Renal cortical epithelial cell (primary cell): ENCODE measurements at regions not wholly inside any gene's neighbourhood (a gene's known extent, or its start where the extent isn't known, plus 50 kb on each side); places are given as distances from the start of the nearest gene placed in this dataset.
A peak's percentile ranks its signal among the peaks of the same experiment; 100 is the strongest.

Experiments used
- DNase-seq: peaks from one replicate; pipeline ENCODE4 v3.0.0-alpha.2; 2011; ENCODE audit warnings: low read depth

DNA sequence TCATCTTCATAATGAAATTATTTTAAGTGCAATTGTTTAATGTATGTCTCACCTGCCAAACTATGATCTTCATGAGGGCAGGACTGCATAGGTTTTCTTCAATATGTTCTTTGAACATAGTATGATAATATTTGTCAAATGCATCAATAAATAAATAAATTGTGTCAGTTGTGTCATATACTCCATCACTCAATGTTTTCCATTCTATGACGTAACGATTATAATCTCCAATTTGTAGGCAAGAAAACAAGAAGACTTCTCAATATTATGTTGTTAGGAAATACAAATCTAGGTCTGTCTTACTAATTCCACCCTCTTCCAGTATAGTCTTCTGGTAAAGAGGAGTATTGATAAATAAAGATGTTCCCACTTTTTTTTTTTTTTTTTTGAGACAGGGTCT is 858.1 kb downstream of the MAFB start:
- DNase-seq: no peak

DNA sequence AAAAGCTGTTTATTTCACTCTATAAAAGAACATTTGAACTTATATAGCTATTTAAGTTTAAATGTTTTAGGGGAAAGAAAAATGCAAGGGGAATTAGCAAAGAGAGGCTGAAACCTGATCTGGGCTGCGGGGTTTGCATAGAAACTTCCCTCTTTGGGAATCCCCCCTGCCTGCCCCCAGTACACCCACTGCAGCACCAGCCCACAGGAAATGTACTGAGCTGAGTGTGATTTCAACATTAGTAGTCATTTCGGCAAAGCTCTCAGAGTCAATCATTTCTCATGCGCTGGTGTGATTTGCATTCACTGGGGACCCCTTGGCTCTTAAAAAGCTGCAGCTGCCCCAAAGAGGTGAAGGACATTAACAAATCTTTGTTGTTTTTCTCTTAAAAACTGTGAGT is 859.4 kb downstream of the MAFB start:
- DNase-seq: no peak

DNA sequence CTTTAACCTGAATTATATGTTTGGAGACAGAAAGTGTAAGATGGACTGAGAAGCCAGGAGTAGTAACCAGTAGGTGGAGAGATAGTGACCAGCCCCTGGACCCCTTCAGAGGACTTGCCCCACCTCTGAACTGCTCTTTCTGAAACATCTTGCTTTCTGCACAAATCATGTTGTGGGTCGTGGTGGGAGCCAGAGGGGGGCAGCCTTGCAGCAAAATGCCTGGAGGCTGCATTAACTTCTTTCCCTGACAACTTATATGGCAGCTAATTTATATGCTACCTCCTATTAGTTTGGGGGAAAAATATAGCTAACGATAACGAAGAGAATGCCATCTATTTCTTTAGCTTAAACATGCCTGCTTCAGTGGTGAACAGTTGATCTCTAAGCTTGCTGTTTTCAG is 859.8 kb downstream of the MAFB start:
- no peak for DNase-seq

DNA sequence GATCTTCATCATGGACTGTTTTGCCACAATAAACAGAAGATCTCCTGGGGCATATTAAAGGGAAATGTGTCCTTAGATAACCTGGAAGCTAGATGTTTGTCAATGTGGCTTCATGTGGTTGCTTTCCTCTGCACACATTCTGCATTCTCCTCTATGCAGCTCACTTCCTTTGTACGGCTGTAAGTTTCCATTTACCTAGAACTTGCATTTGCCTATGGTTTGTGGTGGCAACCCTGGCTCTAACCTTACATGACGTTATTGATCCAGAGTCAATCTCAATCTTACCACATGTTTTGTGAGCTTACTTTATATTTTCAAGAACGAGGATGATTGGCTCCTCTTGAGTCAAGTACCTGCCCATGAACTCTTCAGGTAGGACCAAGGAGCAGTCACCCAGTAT is 863.1 kb downstream of the MAFB start:
- DNase-seq: no peak

DNA sequence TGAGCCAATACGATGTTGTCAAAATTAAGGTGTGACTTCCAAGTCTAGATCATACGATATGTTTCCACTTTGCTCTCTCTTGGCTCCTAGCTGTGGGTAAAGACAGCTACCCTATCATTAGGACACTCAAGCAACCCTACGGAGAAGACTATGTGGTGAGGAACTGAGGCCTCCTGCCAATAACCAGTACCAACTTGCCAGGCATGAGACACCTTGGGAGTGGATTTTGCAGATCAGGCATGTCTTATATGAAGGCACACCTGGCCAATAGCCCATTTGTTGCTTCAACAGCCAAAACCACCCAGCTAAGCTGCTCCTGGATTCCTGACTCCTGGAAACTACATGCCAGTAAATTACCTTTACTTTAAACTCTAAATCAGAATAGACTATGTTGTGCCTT is 863.4 kb downstream of the DHX35 start:
- DNase-seq: no peak

DNA sequence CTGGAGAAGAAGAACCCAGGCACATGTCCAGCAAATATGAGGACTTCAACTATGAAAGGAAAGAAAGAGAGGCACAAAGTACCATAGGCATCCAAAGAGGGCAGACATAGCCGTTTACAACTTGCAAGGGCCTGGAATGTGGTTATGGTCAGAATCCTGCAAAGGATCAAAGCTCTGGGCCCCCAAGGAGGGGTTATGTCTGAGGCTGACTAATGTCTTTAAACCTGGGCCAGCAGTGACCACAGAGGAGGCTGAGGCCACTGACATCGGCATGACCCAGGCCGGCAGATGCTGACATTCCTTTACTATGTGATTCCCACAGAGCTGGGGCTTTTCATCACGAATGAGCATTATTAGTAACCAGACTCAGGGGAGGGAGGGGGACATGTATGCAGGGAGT is 861.1 kb downstream of the DHX35 start:
- DNase-seq: peak; percentile 41

DNA sequence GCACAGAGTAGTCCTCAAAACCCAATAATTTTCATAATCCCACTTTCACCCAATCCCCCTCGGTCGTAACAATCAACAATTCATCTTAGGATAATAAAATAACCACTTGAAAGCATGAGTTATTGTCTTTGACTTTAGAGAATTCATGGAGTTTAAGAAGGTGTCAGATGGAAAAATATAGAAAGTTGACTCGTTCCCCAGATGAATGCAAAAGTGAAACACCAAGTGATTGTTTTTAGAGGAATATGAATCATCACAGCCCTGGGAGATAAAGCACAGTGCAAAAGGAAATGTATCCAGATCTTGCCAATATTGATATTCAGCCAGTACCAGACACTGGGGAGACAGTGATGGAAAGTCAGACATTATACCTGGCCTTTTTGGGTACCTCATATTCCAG is 860.5 kb downstream of the DHX35 start:
- DNase-seq: no peak

DNA sequence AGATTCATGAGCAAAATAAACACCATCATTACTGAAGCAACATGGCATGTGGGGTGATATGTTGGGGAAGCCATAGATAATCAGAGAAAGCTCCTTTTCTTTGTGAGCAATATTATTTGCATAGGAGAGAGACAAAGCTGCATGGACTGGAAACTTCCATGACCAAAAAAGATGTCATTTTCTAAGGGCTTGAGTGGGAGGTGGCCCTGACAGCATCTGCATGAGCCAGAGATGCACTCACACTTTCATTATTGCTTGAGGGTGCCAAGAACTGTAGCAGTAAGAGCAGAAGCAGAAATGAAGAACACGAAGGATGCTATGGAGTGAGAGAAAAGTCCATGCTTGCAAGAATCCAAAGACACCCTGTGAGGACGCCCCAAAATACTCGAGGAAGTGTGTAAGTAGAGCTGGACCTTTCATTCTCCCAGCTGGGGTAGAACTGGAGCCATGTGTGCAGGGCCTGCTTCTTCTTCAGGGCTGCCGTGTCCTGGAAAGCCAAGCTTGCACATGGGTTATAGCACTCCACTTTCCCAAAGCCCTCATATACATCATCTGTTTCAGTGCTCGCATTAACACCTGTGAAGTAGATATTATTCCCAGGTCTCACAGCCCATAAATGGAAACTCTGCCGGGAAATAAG is 851.2 kb downstream of the DHX35 start:
- no peak for DNase-seq

DNA sequence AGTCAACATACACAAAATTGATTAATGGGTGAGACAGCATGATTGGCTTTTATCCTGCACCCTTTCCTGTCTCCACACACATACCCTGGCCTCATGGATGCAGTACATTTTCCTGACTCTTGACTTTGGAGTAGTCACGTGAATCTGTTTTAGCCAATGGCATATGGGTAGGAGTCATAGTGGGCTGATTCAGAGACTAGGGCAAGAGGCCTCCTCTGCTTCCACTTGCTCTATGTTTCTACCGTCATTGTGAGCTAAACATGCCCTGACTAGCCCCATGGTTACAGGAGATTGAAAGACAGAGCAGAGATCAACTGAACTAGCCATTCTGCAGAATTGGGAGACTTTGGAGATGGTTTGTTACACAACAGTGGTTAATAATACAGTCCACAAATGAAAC is 850.0 kb downstream of the DHX35 start:
- no peak for DNase-seq

DNA sequence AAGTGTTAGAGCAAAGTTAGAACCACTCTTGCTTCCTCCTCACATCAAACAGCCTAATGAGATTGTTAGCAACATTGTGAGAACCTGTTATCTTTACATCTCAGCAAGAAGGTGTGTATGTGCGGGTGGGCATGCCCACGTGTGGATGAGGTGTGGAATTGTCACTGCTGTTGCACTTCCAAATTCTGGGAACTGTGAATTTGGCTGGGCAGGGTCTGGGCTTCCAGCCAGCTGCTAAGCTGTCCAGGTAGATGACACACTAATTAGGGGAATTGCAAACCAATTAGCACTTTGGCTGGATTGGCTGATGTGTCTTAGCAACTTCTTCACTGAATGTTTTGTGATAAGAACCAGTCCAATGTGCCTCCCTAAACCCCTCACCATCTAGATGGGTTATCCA is 848.2 kb downstream of the DHX35 start:
- DNase-seq: no peak

DNA sequence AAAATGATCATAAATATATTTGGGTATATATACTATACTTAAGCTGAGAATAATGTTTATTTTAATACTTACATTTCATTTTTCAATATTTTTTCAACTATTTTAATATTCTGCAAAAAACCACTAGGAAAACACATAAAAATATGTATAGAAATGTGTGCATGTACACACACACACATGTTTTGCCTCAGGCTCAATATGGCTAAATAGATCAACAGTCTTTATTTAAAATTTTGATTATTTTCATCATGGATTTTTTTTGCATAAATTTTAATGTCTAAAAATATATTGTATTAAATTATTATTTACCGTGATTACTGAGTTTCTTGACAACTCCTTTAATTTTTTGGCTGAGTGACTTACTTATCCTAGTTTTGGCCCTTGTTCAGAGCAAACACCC is 846.5 kb downstream of the DHX35 start:
- DNase-seq: no peak

DNA sequence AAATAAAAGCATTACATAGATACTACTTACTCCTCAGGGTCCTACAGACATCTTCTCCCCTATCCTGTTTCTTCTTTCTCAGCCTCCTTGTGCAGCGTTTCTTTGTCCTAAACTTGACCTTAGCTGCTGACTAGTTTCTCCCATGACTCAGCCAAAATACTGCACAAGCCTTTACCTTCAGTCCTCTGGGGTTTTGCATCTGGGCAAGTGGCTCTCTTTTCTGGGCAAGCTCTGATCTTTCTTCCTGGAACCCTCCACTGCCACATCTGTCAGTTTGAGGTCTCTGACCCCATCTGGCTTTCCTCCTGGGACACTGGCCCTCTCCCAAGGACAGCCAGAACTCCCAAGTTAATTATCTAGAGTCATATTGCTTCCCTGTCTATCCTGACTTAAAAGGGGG is 838.4 kb downstream of the DHX35 start:
- peak; percentile 31 for DNase-seq

DNA sequence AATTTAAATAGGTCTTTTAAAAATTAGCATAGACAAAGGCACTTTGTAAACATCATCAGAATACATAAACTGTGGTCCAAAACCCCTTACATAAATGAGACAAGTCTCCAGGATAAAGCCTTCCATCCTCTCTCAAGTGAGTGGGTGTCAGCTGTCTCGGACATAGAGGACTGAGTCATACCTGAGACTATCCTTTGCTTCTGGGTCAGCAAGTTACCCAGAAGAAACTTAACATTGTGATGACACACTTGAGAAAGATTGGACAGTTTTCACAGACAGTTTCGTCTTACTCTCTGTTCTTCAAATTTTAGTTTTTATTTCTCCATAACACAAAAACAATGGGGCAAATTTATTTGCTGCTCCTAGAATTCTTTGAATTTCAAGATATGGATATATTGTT is 838.0 kb downstream of the DHX35 start:
- peak; percentile 38 for DNase-seq

DNA sequence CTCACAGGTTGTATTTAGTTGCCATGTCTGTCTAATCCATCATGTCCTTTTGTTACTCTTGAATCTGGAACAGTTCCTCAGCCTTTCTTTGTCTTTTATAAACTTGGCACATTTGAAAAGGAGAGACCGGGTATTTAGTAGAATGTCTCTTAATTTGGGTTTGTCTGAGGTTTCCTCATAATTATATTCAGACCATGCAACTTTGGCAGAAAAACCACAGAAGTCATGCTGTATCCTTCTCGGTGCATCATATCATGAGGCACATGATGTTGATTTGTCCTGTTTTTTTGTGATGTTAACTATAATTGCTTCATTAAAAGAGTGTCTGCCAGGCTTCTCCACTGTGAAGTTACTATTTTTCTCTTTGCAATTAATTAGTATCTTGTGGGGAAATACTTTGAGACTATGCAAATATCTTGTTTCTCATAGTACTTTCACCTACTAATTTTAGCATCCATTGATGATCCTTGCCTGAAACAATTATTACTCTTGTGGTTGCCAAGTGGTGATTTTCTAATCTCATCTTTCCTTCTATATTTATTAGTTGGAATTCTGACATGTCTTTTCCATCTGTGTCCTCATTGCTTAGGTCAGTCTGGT is 837.3 kb downstream of the DHX35 start:
- no peak for DNase-seq

DNA sequence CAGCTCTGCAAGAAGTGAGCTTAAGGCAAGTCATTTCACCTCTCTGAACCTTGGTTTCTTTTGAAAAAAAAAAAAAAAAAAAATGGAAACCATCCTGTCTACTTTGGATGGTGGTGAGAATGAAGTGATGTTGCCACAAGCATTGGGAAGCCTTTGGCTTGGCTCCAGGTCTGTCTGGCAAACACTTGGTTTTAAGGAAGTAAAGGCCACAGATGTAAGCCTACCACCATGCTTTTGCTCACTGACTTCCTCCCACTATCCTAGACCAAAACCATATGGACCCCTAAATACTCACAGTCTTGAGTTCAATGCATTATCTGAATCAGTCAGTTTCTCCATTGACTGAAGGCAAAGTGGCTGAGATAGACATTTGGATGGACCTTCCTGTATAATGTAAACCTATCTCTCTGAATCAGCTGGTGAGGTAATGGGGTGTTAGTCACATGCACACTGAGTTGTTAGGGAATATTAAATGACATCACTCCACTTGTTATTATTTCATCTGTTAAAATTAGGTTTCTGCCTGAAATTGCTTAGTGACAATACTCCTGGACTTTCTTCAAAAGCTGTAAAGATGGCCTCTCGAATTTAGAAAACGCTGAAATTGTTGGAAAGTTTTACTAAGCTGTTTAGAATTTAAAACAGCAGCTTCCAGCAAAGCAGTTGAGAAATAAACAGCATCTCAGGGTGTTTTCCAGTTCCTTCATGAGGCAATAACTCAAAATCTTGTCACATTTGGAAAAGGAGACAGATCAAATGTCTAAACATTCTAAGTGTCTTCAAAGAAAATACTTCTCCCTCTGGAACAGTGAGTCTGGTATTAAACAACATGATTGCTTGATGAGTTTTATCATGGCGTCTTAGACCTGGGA is 833.5 kb downstream of the DHX35 start:
- DNase-seq: no peak

DNA sequence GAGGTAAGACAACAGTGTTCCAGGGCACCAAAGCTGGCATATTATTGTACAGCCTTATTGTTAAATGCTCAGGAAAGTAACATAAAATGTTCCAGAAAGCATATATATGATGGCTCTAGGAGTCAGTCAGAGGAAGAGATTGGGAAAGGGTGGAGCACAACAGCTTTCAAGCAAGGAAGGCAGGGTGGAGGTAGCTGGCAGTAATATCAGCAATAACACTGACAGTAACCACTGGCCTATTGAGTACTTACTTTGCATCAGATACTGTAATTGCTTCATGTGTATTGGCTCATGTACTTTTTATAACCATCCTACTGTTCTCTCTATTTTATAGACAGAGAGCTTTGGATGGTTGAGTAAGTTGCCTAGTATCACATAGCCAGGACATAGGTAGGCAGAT is 830.2 kb downstream of the DHX35 start:
- no peak for DNase-seq

DNA sequence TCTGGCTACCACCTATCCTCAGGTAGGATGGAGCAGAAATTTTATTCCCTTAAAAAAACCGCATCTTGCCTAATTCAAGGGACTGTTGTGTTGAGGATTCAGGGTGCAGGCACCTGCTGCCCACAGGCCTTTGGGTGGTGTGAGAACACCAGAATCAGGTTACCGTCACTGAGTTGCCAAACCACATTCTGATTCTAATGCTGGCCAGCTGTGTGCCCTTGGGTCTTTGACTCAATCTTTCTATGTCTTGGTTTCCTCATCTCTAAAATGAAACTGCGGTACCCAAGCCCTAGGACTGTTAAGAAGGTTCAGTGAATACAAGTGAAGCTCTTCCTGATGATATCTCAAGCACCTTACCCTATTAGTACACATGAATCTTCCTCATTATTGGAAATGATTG is 827.3 kb downstream of the DHX35 start:
- DNase-seq: no peak

DNA sequence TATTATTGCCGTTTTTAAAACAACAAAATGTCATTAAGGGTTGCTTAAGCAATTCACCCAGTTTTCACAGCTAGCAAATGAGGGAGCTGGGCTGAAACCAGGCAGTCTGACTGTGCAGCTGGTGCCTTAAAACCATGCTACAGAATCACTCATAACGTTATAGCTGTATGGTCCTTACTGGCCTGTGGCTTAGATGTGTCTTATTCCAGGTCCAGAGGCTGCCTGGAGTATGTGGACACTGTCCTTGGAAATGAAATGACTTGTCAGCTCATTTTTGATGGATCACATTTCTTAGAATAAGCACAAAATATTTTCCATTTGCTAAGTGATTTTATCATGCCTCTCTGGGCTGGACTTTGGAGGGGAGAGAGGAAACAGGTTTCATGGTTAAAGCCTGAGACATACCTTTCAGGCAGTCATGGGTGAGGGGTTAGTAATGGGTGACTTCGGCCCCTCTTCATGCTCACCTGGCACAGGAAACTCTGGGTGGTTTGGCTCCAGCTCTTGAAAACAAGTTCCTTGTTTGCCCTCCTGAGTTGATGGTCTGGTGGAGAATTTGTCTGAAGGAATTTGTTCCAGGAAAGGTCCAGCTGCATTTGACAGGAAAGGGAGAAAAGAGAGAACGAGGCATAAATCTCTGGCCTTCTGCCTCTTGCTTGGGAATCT is 823.2 kb downstream of the DHX35 start:
- peak; percentile 3 for DNase-seq

DNA sequence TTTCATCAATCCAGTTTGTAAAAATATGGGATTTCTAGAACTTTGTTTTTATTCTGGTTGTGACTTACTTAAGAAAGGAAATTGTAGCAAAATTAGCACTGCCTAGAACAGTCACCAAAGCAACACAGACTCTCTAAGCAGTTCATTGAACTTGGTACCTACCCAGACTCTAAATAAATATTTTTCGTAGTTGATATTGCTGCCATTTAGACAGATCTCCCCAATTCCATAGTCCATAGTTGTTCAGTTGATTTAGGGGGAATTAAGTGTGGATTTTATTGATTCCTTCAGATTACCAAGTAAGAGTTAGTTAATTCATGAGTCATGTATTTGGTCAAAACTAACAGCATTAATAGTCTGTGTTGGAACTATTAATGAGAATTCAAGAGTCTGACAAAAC is 822.5 kb downstream of the DHX35 start:
- DNase-seq: no peak

DNA sequence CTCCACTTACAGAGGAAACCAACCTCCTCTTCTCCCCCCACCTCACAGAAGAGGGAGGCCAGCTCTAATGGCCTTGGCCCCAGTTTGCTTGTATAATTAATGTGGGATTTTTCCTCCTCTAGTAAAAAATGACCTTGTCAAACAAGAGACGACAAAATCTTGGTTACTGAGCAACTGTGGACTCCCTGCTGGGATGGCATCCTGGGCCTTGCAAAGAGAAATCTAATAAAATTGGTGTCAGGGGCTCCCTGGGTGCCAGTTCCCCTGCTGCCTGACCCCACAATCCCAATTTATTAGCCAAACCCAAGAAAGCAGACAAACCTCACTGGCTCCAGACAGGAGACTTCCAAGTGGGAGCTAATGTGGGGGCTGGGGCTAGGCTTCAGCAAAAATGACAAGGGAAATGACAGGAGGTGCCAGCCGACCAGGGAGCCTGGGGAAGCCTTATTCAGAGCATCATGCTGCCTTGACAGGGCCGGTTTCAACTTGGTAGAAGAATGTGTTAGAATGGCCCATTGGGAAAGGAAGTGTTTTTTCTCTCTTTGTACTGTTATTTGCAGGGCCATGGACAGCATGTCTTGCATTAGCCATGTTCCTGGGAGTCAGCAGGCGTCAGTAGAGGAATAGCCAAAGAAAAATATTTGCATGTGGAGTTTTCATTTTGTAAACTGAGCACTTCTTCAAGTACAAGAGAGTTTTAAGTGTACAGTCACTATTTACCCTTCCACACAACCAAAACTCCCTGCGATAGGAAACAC is 816.9 kb downstream of the DHX35 start:
- DNase-seq: no peak

DNA sequence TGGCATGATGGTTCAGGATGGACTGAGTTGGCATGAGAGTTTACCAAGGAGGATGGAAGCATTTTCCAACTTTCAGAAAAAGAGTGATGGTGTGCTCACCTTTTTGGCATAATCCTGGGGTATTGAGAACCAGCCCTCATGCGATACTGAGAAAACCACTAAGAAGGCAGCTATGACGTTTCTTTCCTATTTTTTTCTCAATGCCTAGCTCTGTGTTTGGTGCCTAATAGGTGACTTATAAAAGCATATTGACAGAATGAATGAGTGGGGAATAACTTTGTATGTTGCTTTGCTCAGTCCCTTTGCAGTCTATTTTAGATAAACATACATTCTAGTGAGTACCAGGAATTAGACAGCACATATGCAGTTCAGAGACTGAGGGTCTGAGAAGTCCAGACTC is 816.3 kb downstream of the DHX35 start:
- DNase-seq: no peak

DNA sequence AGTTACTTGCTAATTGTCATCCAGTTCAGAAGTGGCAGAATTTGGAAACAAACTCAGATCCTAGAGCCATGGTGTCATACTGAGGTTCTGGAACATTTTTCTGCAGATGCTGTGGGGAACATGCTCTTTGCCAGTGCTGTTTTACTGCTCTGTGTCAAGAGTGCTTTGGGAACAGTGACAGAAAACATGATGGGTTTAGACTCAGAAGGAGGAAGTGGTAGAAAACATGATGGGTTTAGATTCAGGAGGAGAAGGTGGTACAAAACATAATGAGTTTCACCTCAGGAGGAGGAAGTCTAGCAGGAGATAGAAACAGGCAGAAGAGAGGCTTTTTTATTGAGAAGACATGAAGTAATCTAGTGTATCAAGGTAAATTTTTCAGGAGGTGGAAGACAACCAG is 815.5 kb downstream of the DHX35 start:
- no peak for DNase-seq
